Bronchial epithelial cell (primary cell): ENCODE measurements at regions not wholly inside any gene's neighbourhood (a gene's known extent, or its start where the extent isn't known, plus 50 kb on each side); places are given as distances from the start of the nearest gene placed in this dataset.
A peak's percentile ranks its signal among the peaks of the same experiment; 100 is the strongest.

ENCODE experiments used
- DNase-seq: peaks from one replicate; pipeline ENCODE4 v3.0.0-alpha.2; 2010; ENCODE audit warnings: low read depth
- FAIRE-seq: peaks from 2 replicates; lab custom pipeline; 2011; peaks lifted over from hg19 to GRCh38; lab: Jason Lieb, UNC
- H3K27me3 ChIP-seq: 2 replicates; pipeline ENCODE4 v1.5.1; 2011; ENCODE audit warnings: low read length; ENCODE audit not compliant: control insufficient read depth, insufficient read depth
- H3K36me3 ChIP-seq: 2 replicates; pipeline ENCODE4 v1.5.1; 2011; ENCODE audit warnings: low read length; ENCODE audit not compliant: control insufficient read depth, insufficient read depth
- H3K4me3 ChIP-seq: 2 replicates; pipeline ENCODE4 v1.5.1; 2011; ENCODE audit warnings: mild to moderate bottlenecking, low read depth, low read length, control low read depth
- CTCF ChIP-seq: IDR thresholded peaks from 2 replicates; pipeline ENCODE4 v1.5.1; 2011; ENCODE audit warnings: mild to moderate bottlenecking, moderate library complexity, low read length, control low read depth, inconsistent platforms; ENCODE audit not compliant: insufficient read depth, severe bottlenecking

- H3K4me3 ChIP-seq = no peak overlapping the region
- TF ChIP-seq CTCF = no peak
- no peaks in the 10 kb centered on the region for H3K27me3 ChIP-seq
- DNase-seq (no peak), FAIRE-seq (peak; percentile 47)
- H3K36me3 ChIP-seq = no peaks in the 10 kb centered on the region
Measured at GRCh38 chr1:163439471-163439870, 117.7 kb downstream of the NUF2 start.

- H3K27me3 ChIP-seq = no peaks in the 10 kb centered on the region
- DNase-seq (no peak), FAIRE-seq (no peak)
- H3K36me3 ChIP-seq = no peaks in the 10 kb centered on the region
- no peak for TF ChIP-seq CTCF
- no peak overlapping the region for H3K4me3 ChIP-seq
Measured at GRCh38 chr1:163440090-163440489, 118.3 kb downstream of the NUF2 start.

GRCh38 chr1:163442231-163442879 lies 120.6 kb downstream of the NUF2 start:
- Histone ChIP-seq H3K4me3 (no peak overlapping the region), H3K36me3 (no peaks in the 10 kb centered on the region), H3K27me3 (no peaks in the 10 kb centered on the region)
- FAIRE-seq (no peak), DNase-seq (no peak)
- TF ChIP-seq CTCF = no peak

- DNase-seq (no peak), FAIRE-seq (no peak)
- no peak for TF ChIP-seq CTCF
- no peaks in the 10 kb centered on the region for H3K36me3 ChIP-seq
- no peak overlapping the region for H3K4me3 ChIP-seq
- H3K27me3 ChIP-seq = no peaks in the 10 kb centered on the region
Measured at GRCh38 chr1:163442895-163443294, 121.1 kb downstream of the NUF2 start.

GRCh38 chr1:163443863-163444262 lies 122.1 kb downstream of the NUF2 start:
- DNase-seq (no peak), FAIRE-seq (no peak)
- H3K4me3 ChIP-seq = no peak overlapping the region
- no peaks in the 10 kb centered on the region for H3K36me3 ChIP-seq
- H3K27me3 ChIP-seq = no peaks in the 10 kb centered on the region
- no peak for TF ChIP-seq CTCF

- no peak for FAIRE-seq
- Histone ChIP-seq H3K27me3 (no peaks in the 10 kb centered on the region), H3K4me3 (no peak overlapping the region), H3K36me3 (no peaks in the 10 kb centered on the region)
- TF ChIP-seq CTCF = no peak
- DNase-seq = no peak
Measured at GRCh38 chr1:163444665-163445064, 122.9 kb downstream of the NUF2 start.
